Omental fat pad (tissue), 3 donors: ENCODE measurements at regions not wholly inside any gene's neighbourhood (a gene's known extent, or its start where the extent isn't known, plus 50 kb on each side); places are given as distances from the start of the nearest gene placed in this dataset.

Source experiments
- ATAC-seq: fragments of 150-250 bp; one replicate; pipeline ENCODE4 v1.9.1; 2016; ENCODE audit warnings: mild to moderate bottlenecking, moderate library complexity; ENCODE audit not compliant: low FRiP score
- DNase-seq: peaks from one replicate; pipeline ENCODE4 v3.0.0-alpha.2; 2019; ENCODE audit warnings: low spot score
- TF ChIP-seq, protein P1 (sequence below), 3 donors: fragments of 450-650 bp; IDR thresholded peaks; one replicate each; pipeline ENCODE4 v1.5.1; 2016 to 2017; ENCODE audit warnings: antibody characterized with exemption in 3 of 3, mild to moderate bottlenecking in 3 of 3, moderate library complexity in 2 of 3

DNA sequence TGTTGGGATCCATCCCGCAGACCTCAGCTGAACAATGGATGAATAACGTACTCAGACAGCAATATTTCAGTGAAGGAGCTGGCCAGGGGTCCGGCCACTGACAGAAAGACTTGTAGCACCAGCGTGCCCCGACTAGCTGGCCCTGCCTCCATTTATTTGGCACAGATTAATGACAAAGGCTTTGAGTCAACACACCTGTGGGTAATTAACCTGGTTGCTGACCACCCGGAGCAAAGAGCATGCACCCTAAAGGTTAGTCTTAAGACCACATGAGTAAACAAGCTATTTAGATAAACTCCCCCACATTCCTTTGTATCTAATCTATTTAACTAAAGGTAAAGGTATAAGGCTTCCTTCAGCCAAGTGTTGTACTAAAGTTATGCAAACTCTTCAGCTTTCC, 868.6 kb downstream of the LRFN5 start:
- ATAC-seq: no peak
- DNase-seq: no peak
- TF ChIP-seq, protein P1, sequence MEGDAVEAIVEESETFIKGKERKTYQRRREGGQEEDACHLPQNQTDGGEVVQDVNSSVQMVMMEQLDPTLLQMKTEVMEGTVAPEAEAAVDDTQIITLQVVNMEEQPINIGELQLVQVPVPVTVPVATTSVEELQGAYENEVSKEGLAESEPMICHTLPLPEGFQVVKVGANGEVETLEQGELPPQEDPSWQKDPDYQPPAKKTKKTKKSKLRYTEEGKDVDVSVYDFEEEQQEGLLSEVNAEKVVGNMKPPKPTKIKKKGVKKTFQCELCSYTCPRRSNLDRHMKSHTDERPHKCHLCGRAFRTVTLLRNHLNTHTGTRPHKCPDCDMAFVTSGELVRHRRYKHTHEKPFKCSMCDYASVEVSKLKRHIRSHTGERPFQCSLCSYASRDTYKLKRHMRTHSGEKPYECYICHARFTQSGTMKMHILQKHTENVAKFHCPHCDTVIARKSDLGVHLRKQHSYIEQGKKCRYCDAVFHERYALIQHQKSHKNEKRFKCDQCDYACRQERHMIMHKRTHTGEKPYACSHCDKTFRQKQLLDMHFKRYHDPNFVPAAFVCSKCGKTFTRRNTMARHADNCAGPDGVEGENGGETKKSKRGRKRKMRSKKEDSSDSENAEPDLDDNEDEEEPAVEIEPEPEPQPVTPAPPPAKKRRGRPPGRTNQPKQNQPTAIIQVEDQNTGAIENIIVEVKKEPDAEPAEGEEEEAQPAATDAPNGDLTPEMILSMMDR (IDR thresholded peaks at IDR 0.05): no peak

- TF ChIP-seq, protein P1 (IDR thresholded peaks at IDR 0.05): no peak
Observed at GRCh38 chr14:42470427-42470719, 863.7 kb downstream of the LRFN5 start.

DNA sequence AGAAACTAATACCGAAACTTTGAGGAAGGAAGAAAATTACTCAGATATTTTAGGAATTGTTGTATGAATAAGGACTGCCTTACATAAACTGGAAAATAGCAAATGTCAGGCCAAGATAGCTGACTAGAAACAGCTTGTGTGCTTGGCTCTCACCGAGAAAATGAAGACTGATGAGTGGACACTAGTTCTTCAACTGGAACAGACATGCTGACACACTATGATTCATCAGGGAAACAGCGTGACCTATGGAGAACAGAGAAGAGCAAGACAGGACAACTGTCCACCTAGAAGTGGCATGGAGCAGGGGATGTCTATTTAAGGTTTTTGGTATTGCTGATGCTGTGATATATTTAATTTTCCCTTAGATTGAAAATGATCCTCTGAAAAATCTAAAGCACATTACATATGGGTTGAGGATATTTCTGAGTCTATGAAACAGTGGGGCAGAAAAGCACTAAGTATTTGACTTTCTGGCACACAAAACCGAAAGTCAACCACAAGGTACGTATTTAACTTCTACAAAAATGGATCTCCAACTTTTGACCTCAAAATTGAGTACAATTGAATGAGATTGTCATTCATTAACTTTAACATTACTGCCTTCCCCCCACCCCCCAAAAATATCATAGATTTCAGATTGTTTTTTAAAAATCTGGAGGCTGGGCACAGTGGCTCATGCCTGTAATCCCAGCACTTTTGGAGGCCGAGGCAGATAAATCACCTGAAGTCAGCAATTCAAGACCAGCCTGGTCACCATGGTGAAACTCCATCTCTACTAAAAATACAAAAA, 863.2 kb downstream of the LRFN5 start:
- TF ChIP-seq, protein P1 (IDR thresholded peaks at IDR 0.05): no peak
- ATAC-seq: no peak
- DNase-seq: no peak

More at GRCh38 chr14:42470427-42470719, 863.7 kb downstream of the LRFN5 start:
- DNase-seq: no peak
- no peak for ATAC-seq

DNA sequence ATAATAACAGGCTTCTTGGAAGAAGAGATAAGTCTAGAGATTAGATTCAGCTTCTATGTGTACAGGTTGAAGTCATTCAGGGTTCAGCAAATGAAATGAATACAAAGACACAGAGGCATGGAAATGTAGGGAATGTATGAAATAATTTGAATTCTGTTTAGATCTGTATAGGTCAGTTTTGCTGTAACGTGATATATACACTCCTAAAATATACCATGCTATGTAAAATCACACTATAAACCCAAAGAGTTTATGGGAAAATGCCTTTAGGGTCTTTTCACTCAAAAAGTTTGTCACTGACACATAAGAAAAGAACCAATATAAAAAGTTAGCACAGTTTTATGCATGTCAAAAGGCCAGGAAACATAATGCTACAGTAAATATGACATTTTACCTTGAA, 854.0 kb downstream of the LRFN5 start:
- ATAC-seq: no peak
- DNase-seq: no peak
- TF ChIP-seq, protein P1 (IDR thresholded peaks at IDR 0.05): no peak

- TF ChIP-seq, protein P1 (IDR thresholded peaks at IDR 0.05): no peak
- DNase-seq: no peak
- ATAC-seq: no peak
Observed at GRCh38 chr14:42459171-42459685, 852.6 kb downstream of the LRFN5 start.

DNA sequence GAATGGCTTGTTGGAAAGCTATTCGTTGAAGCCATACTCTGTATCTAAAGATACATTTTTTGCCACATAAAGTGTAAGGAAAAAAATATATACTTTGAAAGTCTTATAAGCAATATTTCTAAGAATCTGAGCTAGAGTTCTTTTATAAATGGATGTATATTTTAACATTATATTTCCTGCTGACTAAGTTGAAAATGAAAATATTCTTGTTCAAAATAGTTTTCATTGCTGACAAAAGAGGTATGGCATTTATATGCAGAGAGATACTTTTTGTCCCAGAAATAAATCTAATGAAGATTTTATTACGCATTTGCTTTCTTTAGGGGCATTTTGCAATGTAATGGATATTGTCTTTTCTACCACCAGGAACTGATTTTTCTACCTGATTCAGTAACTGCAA, 834.9 kb downstream of the LRFN5 start:
- no peak for ATAC-seq
- TF ChIP-seq, protein P1 (IDR thresholded peaks at IDR 0.05): no peak

GRCh38 chr14:42437809-42438208, 831.1 kb downstream of the LRFN5 start:
- DNase-seq (no peak), ATAC-seq (no peak)
- TF ChIP-seq, protein P1 (IDR thresholded peaks at IDR 0.05): no peak

More for the DNA sequence above, 834.9 kb downstream of the LRFN5 start:
- DNase-seq: no peak
